ENCODE measurements at regions not wholly inside any gene's neighbourhood (a gene's known extent, or its start where the extent isn't known, plus 50 kb on each side); places are given as distances from the start of the nearest gene placed in this dataset.
"Not testable (repeated sequence)": the region's sequence is repeated elsewhere in the genome, so short reads cannot be mapped to it uniquely, and the experiment has no call there.

- no peak overlapping the region for H3K27ac Mint-ChIP-seq
- Histone ChIP-seq H3K4me1 (ENCODE audit: insufficient read depth, low read length) (no peaks in the 10 kb centered on the region), H3K27me3 (ENCODE audit: insufficient read depth, low read length) (no peaks in the 10 kb centered on the region), H3K9me3 (ENCODE audit: control insufficient read depth in 1 of 2, low read length in 2 of 2) (no peaks in the 10 kb centered on the region), H3K27ac (ENCODE audit: low read depth, low read length) (no peak overlapping the region), H3K36me3 (ENCODE audit: insufficient read depth, low read length) (no peaks in the 10 kb centered on the region), H3K4me3 (ENCODE audit: low read length in 2 of 2) (no peak overlapping the region)
- no peaks in the 10 kb centered on the region for H3K27me3 Mint-ChIP-seq
- H3K4me1 Mint-ChIP-seq = no peaks in the 10 kb centered on the region
- intact Hi-C loops (cut with micrococcal nuclease) = no loop called here
- ChIA-PET POLR2A (ENCODE audit: partially characterized antibody) (no interaction called here), CTCF (ENCODE audit: partially characterized antibody) (no interaction called here)
- DNase-seq = no peak
- H3K9me3 Mint-ChIP-seq = peaks cover 0 to 21% (median 8%) of the 10 kb centered on the region in 8 donors
- H3K4me3 Mint-ChIP-seq = no peak overlapping the region
- H3K36me3 Mint-ChIP-seq = no peaks in the 10 kb centered on the region
These were observed 95.5 kb upstream of the XIRP2 start for GRCh38 chr2:166792808-166793207.

- no peak for DNase-seq
- Histone ChIP-seq H3K27me3 (ENCODE audit: insufficient read depth, low read length) (no peaks in the 10 kb centered on the region), H3K4me1 (ENCODE audit: insufficient read depth, low read length) (no peaks in the 10 kb centered on the region), H3K36me3 (ENCODE audit: insufficient read depth, low read length) (no peaks in the 10 kb centered on the region), H3K9me3 (ENCODE audit: control insufficient read depth in 1 of 2, low read length in 2 of 2) (no peaks in the 10 kb centered on the region), H3K27ac (ENCODE audit: low read depth, low read length) (no peak overlapping the region), H3K4me3 (ENCODE audit: low read length in 2 of 2) (no peak overlapping the region)
- Mint-ChIP-seq H3K27ac (no peak overlapping the region), H3K4me1 (no peaks in the 10 kb centered on the region), H3K36me3 (no peaks in the 10 kb centered on the region), H3K4me3 (no peak overlapping the region), H3K27me3 (peaks cover 0 to 1% of the 10 kb centered on the region in 2 donors), H3K9me3 (peaks cover 0 to 17% (median 3%) of the 10 kb centered on the region in 8 donors)
- intact Hi-C loops (cut with micrococcal nuclease) = no loop called here
- ChIA-PET POLR2A (ENCODE audit: partially characterized antibody) (no interaction called here), CTCF (ENCODE audit: partially characterized antibody) (no interaction called here)
These were observed 101.6 kb upstream of the XIRP2 start for GRCh38 chr2:166786707-166787106.

GRCh38 chr2:166784296-166784946, 103.9 kb upstream of the XIRP2 start:
- H3K4me1 ChIP-seq (ENCODE audit: insufficient read depth, low read length) = no peaks in the 10 kb centered on the region
- no peaks in the 10 kb centered on the region for H3K27me3 ChIP-seq (ENCODE audit: insufficient read depth, low read length)
- DNase-seq = no peak
- no peaks in the 10 kb centered on the region for H3K36me3 ChIP-seq (ENCODE audit: insufficient read depth, low read length)
- H3K9me3 ChIP-seq (ENCODE audit: control insufficient read depth in 1 of 2, low read length in 2 of 2) = no peaks in the 10 kb centered on the region
- no peak overlapping the region for H3K27ac Mint-ChIP-seq
- H3K9me3 Mint-ChIP-seq = peaks cover 0 to 5% (median 0%) of the 10 kb centered on the region in 8 donors
- intact Hi-C loops (cut with micrococcal nuclease) = no loop called here
- CTCF ChIA-PET (ENCODE audit: partially characterized antibody) = no interaction called here
- POLR2A ChIA-PET (ENCODE audit: partially characterized antibody) = no interaction called here
- no peaks in the 10 kb centered on the region for H3K4me1 Mint-ChIP-seq
- no peak overlapping the region for H3K4me3 Mint-ChIP-seq
- H3K27ac ChIP-seq (ENCODE audit: low read depth, low read length) = no peak overlapping the region
- no peaks in the 10 kb centered on the region for H3K36me3 Mint-ChIP-seq
- no peak overlapping the region for H3K4me3 ChIP-seq (ENCODE audit: low read length in 2 of 2)
- peaks cover 0 to 1% of the 10 kb centered on the region in 2 donors for H3K27me3 Mint-ChIP-seq

- no peak for DNase-seq
- peaks cover 0 to 7% (median under 1%) of the 10 kb centered on the region in 8 donors for H3K9me3 Mint-ChIP-seq
- Histone ChIP-seq H3K27ac (ENCODE audit: low read depth, low read length) (no peak overlapping the region), H3K9me3 (ENCODE audit: control insufficient read depth in 1 of 2, low read length in 2 of 2) (no peaks in the 10 kb centered on the region), H3K4me1 (ENCODE audit: insufficient read depth, low read length) (no peaks in the 10 kb centered on the region), H3K27me3 (ENCODE audit: insufficient read depth, low read length) (no peaks in the 10 kb centered on the region), H3K36me3 (ENCODE audit: insufficient read depth, low read length) (no peaks in the 10 kb centered on the region), H3K4me3 (ENCODE audit: low read length in 2 of 2) (no peak overlapping the region)
- H3K4me3 Mint-ChIP-seq = no peak overlapping the region
- CTCF ChIA-PET (ENCODE audit: partially characterized antibody) = no interaction called here
- no peaks in the 10 kb centered on the region for H3K36me3 Mint-ChIP-seq
- POLR2A ChIA-PET (ENCODE audit: partially characterized antibody) = no interaction called here
- no peaks in the 10 kb centered on the region for H3K27me3 Mint-ChIP-seq
- no peak overlapping the region for H3K27ac Mint-ChIP-seq
- H3K4me1 Mint-ChIP-seq = no peaks in the 10 kb centered on the region
- intact Hi-C loops (cut with micrococcal nuclease) = no loop called here
These were observed 113.1 kb upstream of the XIRP2 start for GRCh38 chr2:166775176-166775575.

- no peak overlapping the region for H3K27ac Mint-ChIP-seq
- H3K27me3 ChIP-seq (ENCODE audit: insufficient read depth, low read length) = no peaks in the 10 kb centered on the region
- H3K9me3 ChIP-seq (ENCODE audit: control insufficient read depth in 1 of 2, low read length in 2 of 2) = no peaks in the 10 kb centered on the region
- no peak overlapping the region for H3K27ac ChIP-seq (ENCODE audit: low read depth, low read length)
- H3K4me1 Mint-ChIP-seq = no peaks in the 10 kb centered on the region
- H3K27me3 Mint-ChIP-seq = no peaks in the 10 kb centered on the region
- H3K4me3 ChIP-seq (ENCODE audit: low read length in 2 of 2) = no peak overlapping the region
- H3K9me3 Mint-ChIP-seq = peaks cover 0 to 9% (median 4%) of the 10 kb centered on the region in 8 donors
- no peak for DNase-seq
- no peak overlapping the region for H3K4me3 Mint-ChIP-seq
- intact Hi-C loops (cut with micrococcal nuclease) = no loop called here
- H3K36me3 ChIP-seq (ENCODE audit: insufficient read depth, low read length) = no peaks in the 10 kb centered on the region
- CTCF ChIA-PET (ENCODE audit: partially characterized antibody) = no interaction called here
- no peaks in the 10 kb centered on the region for H3K4me1 ChIP-seq (ENCODE audit: insufficient read depth, low read length)
- POLR2A ChIA-PET (ENCODE audit: partially characterized antibody) = no interaction called here
- no peaks in the 10 kb centered on the region for H3K36me3 Mint-ChIP-seq
These were observed 114.9 kb upstream of the XIRP2 start for GRCh38 chr2:166773308-166773949.

- no peaks in the 10 kb centered on the region for H3K9me3 ChIP-seq (ENCODE audit: control insufficient read depth in 1 of 2, low read length in 2 of 2)
- no peaks in the 10 kb centered on the region for H3K36me3 ChIP-seq (ENCODE audit: insufficient read depth, low read length)
- no peak overlapping the region for H3K4me3 ChIP-seq (ENCODE audit: low read length in 2 of 2)
- ChIA-PET POLR2A (ENCODE audit: partially characterized antibody) (no interaction called here), CTCF (ENCODE audit: partially characterized antibody) (no interaction called here)
- Mint-ChIP-seq H3K4me3 (no peak overlapping the region), H3K27ac (no peak overlapping the region), H3K4me1 (no peaks in the 10 kb centered on the region), H3K36me3 (no peaks in the 10 kb centered on the region), H3K9me3 (peaks cover 0 to 11% (median 3%) of the 10 kb centered on the region in 8 donors), H3K27me3 (no peaks in the 10 kb centered on the region)
- H3K4me1 ChIP-seq (ENCODE audit: insufficient read depth, low read length) = no peaks in the 10 kb centered on the region
- no peak for DNase-seq
- intact Hi-C loops (cut with micrococcal nuclease) = no loop called here
- H3K27ac ChIP-seq (ENCODE audit: low read depth, low read length) = no peak overlapping the region
- H3K27me3 ChIP-seq (ENCODE audit: insufficient read depth, low read length) = no peaks in the 10 kb centered on the region
These were observed 119.7 kb upstream of the XIRP2 start for GRCh38 chr2:166768393-166769123.

- H3K36me3 ChIP-seq (ENCODE audit: insufficient read depth, low read length); H3K27ac ChIP-seq (ENCODE audit: low read depth, low read length); H3K27ac Mint-ChIP-seq; H3K27me3 ChIP-seq (ENCODE audit: insufficient read depth, low read length); POLR2A ChIA-PET (ENCODE audit: partially characterized antibody); H3K4me3 ChIP-seq (ENCODE audit: low read length in 2 of 2); H3K27me3 Mint-ChIP-seq; DNase-seq; H3K4me1 Mint-ChIP-seq; H3K4me1 ChIP-seq (ENCODE audit: insufficient read depth, low read length); H3K9me3 ChIP-seq (ENCODE audit: control insufficient read depth in 1 of 2, low read length in 2 of 2); CTCF ChIA-PET (ENCODE audit: partially characterized antibody); H3K4me3 Mint-ChIP-seq; intact Hi-C loops (cut with micrococcal nuclease); H3K36me3 Mint-ChIP-seq: not testable (repeated sequence)
- peaks cover 0 to 11% (median 2%) of the 10 kb centered on the region in 8 donors for H3K9me3 Mint-ChIP-seq
These were observed 121.4 kb upstream of the XIRP2 start for GRCh38 chr2:166766769-166767322.
